Gastroesophageal sphincter (tissue), 3 donors: ENCODE measurements at regions not wholly inside any gene's neighbourhood (a gene's known extent, or its start where the extent isn't known, plus 50 kb on each side); places are given as distances from the start of the nearest gene placed in this dataset.

Experiments
- POLR2A ChIP-seq, 2 donors: fragments of 450-650 bp; IDR thresholded peaks; one replicate each; pipeline ENCODE4 v1.6.1; 2017; ENCODE audit warnings: antibody characterized with exemption in 2 of 2, mild to moderate bottlenecking in 2 of 2, moderate library complexity in 1 of 2
- POLR2AphosphoS5 ChIP-seq: sonication (generic); formaldehyde crosslinking; IDR thresholded peaks from one replicate; pipeline ENCODE4 v1.6.1; 2017; ENCODE audit warnings: antibody characterized with exemption
- TF ChIP-seq, protein P1 (sequence below), 4 experiments: fragments of 200-600 bp in 2 of 4; fragments of 450-650 bp in 2 of 4; sonication (generic) in 1 of 4; IDR thresholded peaks; one replicate each; pipeline ENCODE4 v1.5.1; 2017 to 2019; ENCODE audit warnings: antibody characterized with exemption in 4 of 4, mild to moderate bottlenecking in 2 of 4, moderate library complexity in 2 of 4

DNA sequence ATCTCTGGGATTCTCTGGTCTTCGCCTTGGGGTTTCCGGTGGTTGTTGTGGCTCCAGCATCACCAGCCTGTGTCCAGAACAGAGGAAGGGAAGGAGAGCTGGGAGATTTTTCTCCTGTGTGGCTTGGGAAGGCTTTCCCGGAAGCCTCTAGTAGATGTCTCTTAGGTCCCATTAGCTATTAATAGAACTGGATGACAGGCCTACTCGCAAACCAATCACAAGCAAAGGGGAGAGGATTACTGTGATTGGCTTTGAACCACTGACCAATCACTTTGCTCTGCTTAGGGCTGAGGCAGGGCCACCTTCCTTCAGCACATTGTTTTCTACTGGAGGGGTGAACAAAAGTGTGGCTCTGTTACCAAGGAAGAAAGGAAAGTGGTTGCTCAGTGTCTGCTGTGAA is 203.4 kb upstream of the SULF2 start:
- TF ChIP-seq, protein P1, sequence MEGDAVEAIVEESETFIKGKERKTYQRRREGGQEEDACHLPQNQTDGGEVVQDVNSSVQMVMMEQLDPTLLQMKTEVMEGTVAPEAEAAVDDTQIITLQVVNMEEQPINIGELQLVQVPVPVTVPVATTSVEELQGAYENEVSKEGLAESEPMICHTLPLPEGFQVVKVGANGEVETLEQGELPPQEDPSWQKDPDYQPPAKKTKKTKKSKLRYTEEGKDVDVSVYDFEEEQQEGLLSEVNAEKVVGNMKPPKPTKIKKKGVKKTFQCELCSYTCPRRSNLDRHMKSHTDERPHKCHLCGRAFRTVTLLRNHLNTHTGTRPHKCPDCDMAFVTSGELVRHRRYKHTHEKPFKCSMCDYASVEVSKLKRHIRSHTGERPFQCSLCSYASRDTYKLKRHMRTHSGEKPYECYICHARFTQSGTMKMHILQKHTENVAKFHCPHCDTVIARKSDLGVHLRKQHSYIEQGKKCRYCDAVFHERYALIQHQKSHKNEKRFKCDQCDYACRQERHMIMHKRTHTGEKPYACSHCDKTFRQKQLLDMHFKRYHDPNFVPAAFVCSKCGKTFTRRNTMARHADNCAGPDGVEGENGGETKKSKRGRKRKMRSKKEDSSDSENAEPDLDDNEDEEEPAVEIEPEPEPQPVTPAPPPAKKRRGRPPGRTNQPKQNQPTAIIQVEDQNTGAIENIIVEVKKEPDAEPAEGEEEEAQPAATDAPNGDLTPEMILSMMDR (IDR thresholded peaks at IDR 0.05) = no peak
- TF ChIP-seq POLR2A (IDR thresholded peaks at IDR 0.05) = no peak
- no peak for TF ChIP-seq POLR2AphosphoS5
